ENCODE measurements at regions not wholly inside any gene's neighbourhood (a gene's known extent, or its start where the extent isn't known, plus 50 kb on each side); places are given as distances from the start of the nearest gene placed in this dataset.

- no peak overlapping the region for H3K4me2 ChIP-seq
- TF ChIP-seq, protein P1, sequence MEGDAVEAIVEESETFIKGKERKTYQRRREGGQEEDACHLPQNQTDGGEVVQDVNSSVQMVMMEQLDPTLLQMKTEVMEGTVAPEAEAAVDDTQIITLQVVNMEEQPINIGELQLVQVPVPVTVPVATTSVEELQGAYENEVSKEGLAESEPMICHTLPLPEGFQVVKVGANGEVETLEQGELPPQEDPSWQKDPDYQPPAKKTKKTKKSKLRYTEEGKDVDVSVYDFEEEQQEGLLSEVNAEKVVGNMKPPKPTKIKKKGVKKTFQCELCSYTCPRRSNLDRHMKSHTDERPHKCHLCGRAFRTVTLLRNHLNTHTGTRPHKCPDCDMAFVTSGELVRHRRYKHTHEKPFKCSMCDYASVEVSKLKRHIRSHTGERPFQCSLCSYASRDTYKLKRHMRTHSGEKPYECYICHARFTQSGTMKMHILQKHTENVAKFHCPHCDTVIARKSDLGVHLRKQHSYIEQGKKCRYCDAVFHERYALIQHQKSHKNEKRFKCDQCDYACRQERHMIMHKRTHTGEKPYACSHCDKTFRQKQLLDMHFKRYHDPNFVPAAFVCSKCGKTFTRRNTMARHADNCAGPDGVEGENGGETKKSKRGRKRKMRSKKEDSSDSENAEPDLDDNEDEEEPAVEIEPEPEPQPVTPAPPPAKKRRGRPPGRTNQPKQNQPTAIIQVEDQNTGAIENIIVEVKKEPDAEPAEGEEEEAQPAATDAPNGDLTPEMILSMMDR (conservative IDR thresholded peaks at IDR 0.05; ENCODE audit: low read depth, low read length), result no peak
- no peak overlapping the region for H3K27ac ChIP-seq
- H3K27me3 ChIP-seq (ENCODE audit: insufficient read depth, low read depth), result no peaks in the 10 kb centered on the region
- H3K36me3 ChIP-seq (ENCODE audit: insufficient read depth), result no peaks in the 10 kb centered on the region
- H2AFZ ChIP-seq (ENCODE audit: low read depth), result no peak overlapping the region
- no peak overlapping the region for H3K4me3 ChIP-seq (IDR thresholded peaks at IDR 0.05; ENCODE audit: insufficient read depth, low read depth, low read length)
- no peak overlapping the region for H3K9ac ChIP-seq
- no peaks in the 10 kb centered on the region for H3K79me2 ChIP-seq (ENCODE audit: insufficient read depth, low read depth)
- H3K4me1 ChIP-seq (ENCODE audit: low read depth, poor library complexity, severe bottlenecking), result no peaks in the 10 kb centered on the region
- no peaks in the 10 kb centered on the region for H4K20me1 ChIP-seq (ENCODE audit: insufficient read depth)
Measured at GRCh38 chr4:26113339-26113940, 199.4 kb downstream of the SMIM20 start.

DNA sequence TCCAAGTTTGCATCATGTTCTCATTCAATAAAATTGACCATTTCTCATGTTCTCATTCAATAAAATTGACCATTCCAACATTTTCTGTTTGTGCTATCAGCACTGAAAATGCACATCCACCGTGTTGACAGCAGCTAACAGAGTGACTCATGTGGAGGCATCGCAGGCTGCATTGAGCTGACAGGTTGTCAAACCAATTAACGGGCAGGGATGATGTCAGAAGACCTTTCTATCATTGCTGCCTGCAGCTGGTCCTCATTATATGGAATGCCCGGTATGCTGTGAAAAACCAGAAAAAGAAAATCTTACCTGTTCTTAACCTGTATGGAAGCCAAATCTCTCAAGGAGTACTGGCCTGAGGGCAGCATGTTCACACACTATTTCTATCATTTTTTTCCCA, 202.0 kb downstream of the SMIM20 start:
- H3K27me3 ChIP-seq (ENCODE audit: insufficient read depth, low read depth), result no peaks in the 10 kb centered on the region
- no peak overlapping the region for H3K9ac ChIP-seq
- no peaks in the 10 kb centered on the region for H3K36me3 ChIP-seq (ENCODE audit: insufficient read depth)
- no peaks in the 10 kb centered on the region for H3K79me2 ChIP-seq (ENCODE audit: insufficient read depth, low read depth)
- H3K4me1 ChIP-seq (ENCODE audit: low read depth, poor library complexity, severe bottlenecking), result no peaks in the 10 kb centered on the region
- no peak overlapping the region for H2AFZ ChIP-seq (ENCODE audit: low read depth)
- no peaks in the 10 kb centered on the region for H4K20me1 ChIP-seq (ENCODE audit: insufficient read depth)
- no peak overlapping the region for H3K4me2 ChIP-seq
- H3K4me3 ChIP-seq (IDR thresholded peaks at IDR 0.05; ENCODE audit: insufficient read depth, low read depth, low read length), result no peak overlapping the region
- no peak overlapping the region for H3K27ac ChIP-seq
- TF ChIP-seq, protein P1 (conservative IDR thresholded peaks at IDR 0.05; ENCODE audit: low read depth, low read length), result no peak

DNA sequence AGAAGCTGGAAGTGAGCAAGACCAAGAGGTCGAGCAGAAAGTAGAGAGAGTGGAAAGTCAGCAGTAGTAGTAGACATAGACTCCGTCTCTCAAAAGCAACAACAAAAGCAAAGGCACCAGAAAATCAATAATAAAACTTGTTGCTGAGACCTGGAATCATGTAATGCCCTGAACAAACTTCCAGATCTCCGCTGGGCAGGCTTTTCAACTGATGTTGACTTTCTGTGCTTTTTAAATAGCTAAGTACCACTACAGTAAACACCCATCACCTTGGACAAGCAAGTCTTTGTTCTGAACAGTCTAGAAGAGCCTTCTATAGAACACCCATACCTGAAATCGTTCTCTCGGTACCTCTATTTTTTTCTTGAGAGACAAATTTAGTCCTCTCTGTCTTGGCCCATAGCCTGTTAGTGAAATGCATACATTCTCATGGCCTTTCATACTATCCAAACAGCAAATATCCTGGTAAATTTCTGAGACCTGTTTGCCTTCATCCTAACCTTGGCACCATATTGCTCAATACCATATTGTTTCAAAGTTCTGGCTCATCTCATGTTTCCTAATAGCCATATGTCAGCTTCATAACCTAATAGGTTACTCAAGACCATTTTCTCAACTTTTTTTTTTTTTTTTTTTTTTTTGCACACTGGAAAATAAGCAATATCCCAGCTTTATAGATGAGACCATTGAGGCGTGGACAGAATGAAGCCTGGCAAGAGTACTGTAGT, 200.6 kb upstream of the RBPJ start:
- H3K4me2 ChIP-seq, result no peak overlapping the region
- no peak overlapping the region for H2AFZ ChIP-seq (ENCODE audit: low read depth)
- H3K27me3 ChIP-seq (ENCODE audit: insufficient read depth, low read depth), result no peaks in the 10 kb centered on the region
- H3K27ac ChIP-seq, result no peak overlapping the region
- no peaks in the 10 kb centered on the region for H3K36me3 ChIP-seq (ENCODE audit: insufficient read depth)
- no peak overlapping the region for H3K4me3 ChIP-seq (IDR thresholded peaks at IDR 0.05; ENCODE audit: insufficient read depth, low read depth, low read length)
- H4K20me1 ChIP-seq (ENCODE audit: insufficient read depth), result no peaks in the 10 kb centered on the region
- no peaks in the 10 kb centered on the region for H3K4me1 ChIP-seq (ENCODE audit: low read depth, poor library complexity, severe bottlenecking)
- TF ChIP-seq, protein P1 (conservative IDR thresholded peaks at IDR 0.05; ENCODE audit: low read depth, low read length), result no peak
- H3K79me2 ChIP-seq (ENCODE audit: insufficient read depth, low read depth), result no peaks in the 10 kb centered on the region
- H3K9ac ChIP-seq, result no peak overlapping the region

- H3K79me2 ChIP-seq (ENCODE audit: insufficient read depth, low read depth), result no peaks in the 10 kb centered on the region
- no peaks in the 10 kb centered on the region for H3K36me3 ChIP-seq (ENCODE audit: insufficient read depth)
- H2AFZ ChIP-seq (ENCODE audit: low read depth), result no peak overlapping the region
- no peak overlapping the region for H3K4me3 ChIP-seq (IDR thresholded peaks at IDR 0.05; ENCODE audit: insufficient read depth, low read depth, low read length)
- H3K4me1 ChIP-seq (ENCODE audit: low read depth, poor library complexity, severe bottlenecking), result no peaks in the 10 kb centered on the region
- no peak overlapping the region for H3K9ac ChIP-seq
- TF ChIP-seq, protein P1 (conservative IDR thresholded peaks at IDR 0.05; ENCODE audit: low read depth, low read length), result no peak
- H3K27me3 ChIP-seq (ENCODE audit: insufficient read depth, low read depth), result no peaks in the 10 kb centered on the region
- H4K20me1 ChIP-seq (ENCODE audit: insufficient read depth), result no peaks in the 10 kb centered on the region
- no peak overlapping the region for H3K27ac ChIP-seq
- H3K4me2 ChIP-seq, result no peak overlapping the region
Measured at GRCh38 chr4:26122690-26123089, 198.1 kb upstream of the RBPJ start.

All from KMS-11 (cell line).